ENCODE measurements at regions not wholly inside any gene's neighbourhood (a gene's known extent, or its start where the extent isn't known, plus 50 kb on each side); places are given as distances from the start of the nearest gene placed in this dataset.

DNA sequence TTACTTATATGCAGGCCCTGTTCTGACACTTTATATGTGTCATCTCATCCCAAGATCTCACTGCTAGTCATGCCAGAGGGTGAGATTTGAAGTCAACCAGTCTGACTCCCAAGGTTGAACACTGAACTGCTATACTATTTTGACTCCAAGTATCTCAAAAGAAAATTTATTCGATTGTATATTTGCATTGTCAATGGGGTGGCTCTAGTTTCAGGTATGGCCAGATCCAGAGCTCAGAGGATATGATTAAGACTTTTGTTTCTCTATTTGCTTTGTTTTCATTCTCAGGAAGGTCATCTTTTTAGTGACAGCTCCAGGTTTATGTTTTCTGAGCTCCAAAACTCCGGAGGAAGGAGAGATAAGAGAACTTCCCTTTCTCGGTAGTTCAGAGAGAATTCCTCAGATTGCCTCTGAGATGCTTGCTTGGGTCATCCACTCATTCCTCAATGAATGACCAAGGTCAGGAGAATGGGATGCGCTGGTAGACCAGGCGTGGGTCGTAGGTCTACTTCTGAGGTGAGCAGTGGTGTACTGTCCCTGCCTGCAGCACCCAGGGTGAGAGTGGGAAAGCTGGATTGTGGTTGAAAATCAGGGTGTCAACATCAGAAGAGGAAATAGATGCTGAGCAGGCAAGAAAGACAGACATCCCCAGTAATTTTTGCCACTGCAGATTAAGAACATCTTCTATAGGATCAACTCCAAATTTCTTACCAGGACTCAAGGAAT, 99.3 kb downstream of the PFDN4 start:
- TF ChIP-seq, protein P1, sequence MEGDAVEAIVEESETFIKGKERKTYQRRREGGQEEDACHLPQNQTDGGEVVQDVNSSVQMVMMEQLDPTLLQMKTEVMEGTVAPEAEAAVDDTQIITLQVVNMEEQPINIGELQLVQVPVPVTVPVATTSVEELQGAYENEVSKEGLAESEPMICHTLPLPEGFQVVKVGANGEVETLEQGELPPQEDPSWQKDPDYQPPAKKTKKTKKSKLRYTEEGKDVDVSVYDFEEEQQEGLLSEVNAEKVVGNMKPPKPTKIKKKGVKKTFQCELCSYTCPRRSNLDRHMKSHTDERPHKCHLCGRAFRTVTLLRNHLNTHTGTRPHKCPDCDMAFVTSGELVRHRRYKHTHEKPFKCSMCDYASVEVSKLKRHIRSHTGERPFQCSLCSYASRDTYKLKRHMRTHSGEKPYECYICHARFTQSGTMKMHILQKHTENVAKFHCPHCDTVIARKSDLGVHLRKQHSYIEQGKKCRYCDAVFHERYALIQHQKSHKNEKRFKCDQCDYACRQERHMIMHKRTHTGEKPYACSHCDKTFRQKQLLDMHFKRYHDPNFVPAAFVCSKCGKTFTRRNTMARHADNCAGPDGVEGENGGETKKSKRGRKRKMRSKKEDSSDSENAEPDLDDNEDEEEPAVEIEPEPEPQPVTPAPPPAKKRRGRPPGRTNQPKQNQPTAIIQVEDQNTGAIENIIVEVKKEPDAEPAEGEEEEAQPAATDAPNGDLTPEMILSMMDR (CRISPR knock-in tag; IDR thresholded peaks at IDR 0.05) = no peak
- TF ChIP-seq, protein P2, sequence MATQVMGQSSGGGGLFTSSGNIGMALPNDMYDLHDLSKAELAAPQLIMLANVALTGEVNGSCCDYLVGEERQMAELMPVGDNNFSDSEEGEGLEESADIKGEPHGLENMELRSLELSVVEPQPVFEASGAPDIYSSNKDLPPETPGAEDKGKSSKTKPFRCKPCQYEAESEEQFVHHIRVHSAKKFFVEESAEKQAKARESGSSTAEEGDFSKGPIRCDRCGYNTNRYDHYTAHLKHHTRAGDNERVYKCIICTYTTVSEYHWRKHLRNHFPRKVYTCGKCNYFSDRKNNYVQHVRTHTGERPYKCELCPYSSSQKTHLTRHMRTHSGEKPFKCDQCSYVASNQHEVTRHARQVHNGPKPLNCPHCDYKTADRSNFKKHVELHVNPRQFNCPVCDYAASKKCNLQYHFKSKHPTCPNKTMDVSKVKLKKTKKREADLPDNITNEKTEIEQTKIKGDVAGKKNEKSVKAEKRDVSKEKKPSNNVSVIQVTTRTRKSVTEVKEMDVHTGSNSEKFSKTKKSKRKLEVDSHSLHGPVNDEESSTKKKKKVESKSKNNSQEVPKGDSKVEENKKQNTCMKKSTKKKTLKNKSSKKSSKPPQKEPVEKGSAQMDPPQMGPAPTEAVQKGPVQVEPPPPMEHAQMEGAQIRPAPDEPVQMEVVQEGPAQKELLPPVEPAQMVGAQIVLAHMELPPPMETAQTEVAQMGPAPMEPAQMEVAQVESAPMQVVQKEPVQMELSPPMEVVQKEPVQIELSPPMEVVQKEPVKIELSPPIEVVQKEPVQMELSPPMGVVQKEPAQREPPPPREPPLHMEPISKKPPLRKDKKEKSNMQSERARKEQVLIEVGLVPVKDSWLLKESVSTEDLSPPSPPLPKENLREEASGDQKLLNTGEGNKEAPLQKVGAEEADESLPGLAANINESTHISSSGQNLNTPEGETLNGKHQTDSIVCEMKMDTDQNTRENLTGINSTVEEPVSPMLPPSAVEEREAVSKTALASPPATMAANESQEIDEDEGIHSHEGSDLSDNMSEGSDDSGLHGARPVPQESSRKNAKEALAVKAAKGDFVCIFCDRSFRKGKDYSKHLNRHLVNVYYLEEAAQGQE (IDR thresholded peaks at IDR 0.05; ENCODE audit: borderline replicate concordance in 1 of 2, low read depth in 1 of 2, low read length in 2 of 2) = no peak
- no peak for TF ChIP-seq FOSL1 (CRISPR knock-in tag; IDR thresholded peaks at IDR 0.05; ENCODE audit: borderline replicate concordance)
- TF ChIP-seq EP300 (IDR thresholded peaks at IDR 0.05; ENCODE audit: low read depth in 2 of 2, low read length in 2 of 2) = no peak
- TF ChIP-seq EP300 (CRISPR knock-in tag; IDR thresholded peaks at IDR 0.05; ENCODE audit: borderline replicate concordance) = no peak
- no peak for TF ChIP-seq HHEX (CRISPR knock-in tag; IDR thresholded peaks at IDR 0.05)
